ENCODE measurements at regions not wholly inside any gene's neighbourhood (a gene's known extent, or its start where the extent isn't known, plus 50 kb on each side); places are given as distances from the start of the nearest gene placed in this dataset.

- TF ChIP-seq ZSCAN29 (IDR thresholded peaks at IDR 0.05), result no peak
- TF ChIP-seq ZNF253 (CRISPR knock-in tag; conservative IDR thresholded peaks at IDR 0.05), result no peak
These were observed 196.1 kb downstream of the LY86 start for GRCh38 chr6:6784514-6785162.

Data from K562 (cell line).